OCI-LY3 (cell line): ENCODE measurements at regions not wholly inside any gene's neighbourhood (a gene's known extent, or its start where the extent isn't known, plus 50 kb on each side); places are given as distances from the start of the nearest gene placed in this dataset.

Experiments used
- H2AFZ ChIP-seq: fragments of 200-600, 300-600 bp; shearing (Covaris generic); 2 replicates; pipeline ENCODE4 v1.6.0; 2014; ENCODE audit warnings: antibody characterized with exemption, low read depth, low read length
- H3K27ac ChIP-seq: fragments of 200-600, 300-600 bp; sonication (generic); 2 replicates; pipeline ENCODE4 v1.5.1; 2014; ENCODE audit warnings: mild to moderate bottlenecking, low read length, moderate library complexity, mixed read lengths
- H3K27me3 ChIP-seq: fragments of 200-600, 300-600 bp; sonication (generic); 2 replicates; pipeline ENCODE4 v1.6.1; 2014; ENCODE audit warnings: low read depth, low read length, mixed read lengths
- H3K36me3 ChIP-seq: fragments of 200-600, 300-600 bp; sonication (generic); replicated peaks from 2 replicates; pipeline ENCODE3; 2014; ENCODE audit warnings: low read depth, low read length, mixed read lengths
- H3K4me1 ChIP-seq: fragments of 300-600, 200-600 bp; sonication (generic); 2 replicates; pipeline ENCODE4 v1.6.1; 2014; ENCODE audit warnings: low read length, mixed read lengths
- H3K4me2 ChIP-seq: fragments of 200-600, 300-600 bp; sonication (generic); 2 replicates; pipeline ENCODE4 v1.6.1; 2014; ENCODE audit warnings: low read length, mixed read lengths
- H3K4me3 ChIP-seq: fragments of 300-600, 200-600 bp; sonication (generic); 2 replicates; pipeline ENCODE4 v1.5.1; 2014; ENCODE audit warnings: antibody characterized with exemption, mild to moderate bottlenecking, low read length, moderate library complexity
- H3K79me2 ChIP-seq: fragments of 300-600, 200-600 bp; shearing (Covaris generic); 2 replicates; pipeline ENCODE4 v1.6.1; 2014; ENCODE audit warnings: mild to moderate bottlenecking, low read length, mixed read lengths
- H3K9ac ChIP-seq: fragments of 300-600, 200-600 bp; shearing (Covaris generic); 2 replicates; pipeline ENCODE4 v1.6.0; 2014; ENCODE audit warnings: mild to moderate bottlenecking, low read length, moderate library complexity
- H3K9me3 ChIP-seq: fragments of 200-600, 300-600 bp; shearing (Covaris generic); 2 replicates; pipeline ENCODE4 v1.6.1; 2014; ENCODE audit warnings: low read length, mixed read lengths; ENCODE audit not compliant: insufficient read depth
- H4K20me1 ChIP-seq: fragments of 200-600, 300-600 bp; sonication (generic); 2 replicates; pipeline ENCODE4 v1.6.1; 2016; ENCODE audit warnings: low read length, mixed read lengths; ENCODE audit not compliant: insufficient read depth
- CTCF ChIP-seq: fragments of 200-600, 300-600 bp; sonication (generic); IDR thresholded peaks from 2 replicates; pipeline ENCODE4 v1.5.1; 2014; ENCODE audit warnings: antibody characterized with exemption, low read length, low read depth
- EZH2phosphoT487 ChIP-seq: fragments of 200-600 bp; shearing (Covaris generic); IDR thresholded peaks from 2 replicates; pipeline ENCODE4 v1.6.1; 2018; ENCODE audit warnings: antibody characterized with exemption, mixed run types, low read depth

GRCh38 chr5:12208366-12209100 lies 304.3 kb upstream of the CTNND2 start:
- Histone ChIP-seq H3K4me1 (peaks cover 7% of the 10 kb centered on the region), H4K20me1 (no peaks in the 10 kb centered on the region), H3K27me3 (no peaks in the 10 kb centered on the region), H3K9ac (no peak overlapping the region), H3K9me3 (no peaks in the 10 kb centered on the region), H3K36me3 (peaks cover 3% of the 10 kb centered on the region), H3K27ac (no peak overlapping the region), H3K79me2 (no peaks in the 10 kb centered on the region), H3K4me2 (no peak overlapping the region), H3K4me3 (no peak overlapping the region), H2AFZ (no peak overlapping the region)
- TF ChIP-seq CTCF (no peak), EZH2phosphoT487 (no peak)

DNA sequence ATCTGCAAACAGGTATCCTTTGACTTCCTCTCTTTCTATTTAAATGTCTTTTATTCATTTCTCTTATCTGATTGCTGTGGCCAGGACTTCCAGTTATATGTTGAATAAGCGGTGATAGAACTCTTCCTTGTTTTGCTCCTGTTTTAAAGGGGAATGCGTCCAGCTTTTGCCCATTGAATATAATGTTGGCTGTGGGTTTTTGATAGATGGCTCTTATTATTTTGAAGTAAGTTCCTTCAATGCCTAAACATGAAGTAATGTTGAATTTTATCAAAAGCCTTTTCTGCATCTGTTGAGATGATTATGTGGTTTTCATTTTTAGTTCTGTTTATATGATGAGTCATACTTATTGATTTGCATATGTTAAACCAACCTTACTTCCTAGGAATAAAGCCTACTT lies 300.5 kb upstream of the CTNND2 start:
- H2AFZ ChIP-seq = no peak overlapping the region
- H3K36me3 ChIP-seq = peaks cover 3% of the 10 kb centered on the region
- TF ChIP-seq EZH2phosphoT487 (no peak), CTCF (no peak)
- no peaks in the 10 kb centered on the region for H3K79me2 ChIP-seq
- no peak overlapping the region for H3K27ac ChIP-seq
- no peaks in the 10 kb centered on the region for H3K9me3 ChIP-seq
- no peaks in the 10 kb centered on the region for H4K20me1 ChIP-seq
- no peak overlapping the region for H3K4me3 ChIP-seq
- H3K27me3 ChIP-seq = no peaks in the 10 kb centered on the region
- no peak overlapping the region for H3K9ac ChIP-seq
- peaks cover 7% of the 10 kb centered on the region for H3K4me1 ChIP-seq
- H3K4me2 ChIP-seq = no peak overlapping the region

GRCh38 chr5:12193536-12193935 lies 289.3 kb upstream of the CTNND2 start:
- Histone ChIP-seq H3K27ac (no peak overlapping the region), H3K79me2 (no peaks in the 10 kb centered on the region), H3K27me3 (no peaks in the 10 kb centered on the region), H3K4me1 (no peaks in the 10 kb centered on the region), H3K9ac (no peak overlapping the region), H4K20me1 (no peaks in the 10 kb centered on the region), H3K36me3 (no peaks in the 10 kb centered on the region), H3K9me3 (no peaks in the 10 kb centered on the region), H3K4me2 (no peak overlapping the region), H3K4me3 (no peak overlapping the region), H2AFZ (no peak overlapping the region)
- TF ChIP-seq CTCF = no peak
- TF ChIP-seq EZH2phosphoT487 = no peak

GRCh38 chr5:12183003-12183402 lies 278.8 kb upstream of the CTNND2 start:
- Histone ChIP-seq H3K36me3 (peaks cover 23% of the 10 kb centered on the region), H3K9ac (no peak overlapping the region), H2AFZ (no peak overlapping the region), H3K4me2 (no peak overlapping the region), H3K27me3 (no peaks in the 10 kb centered on the region), H3K9me3 (peaks cover 15% of the 10 kb centered on the region; the same call in 1 of the 2 replicates), H3K79me2 (no peaks in the 10 kb centered on the region), H3K4me1 (peaks cover 26% of the 10 kb centered on the region), H3K27ac (no peak overlapping the region), H3K4me3 (no peak overlapping the region), H4K20me1 (no peaks in the 10 kb centered on the region)
- TF ChIP-seq CTCF (no peak), EZH2phosphoT487 (no peak)
